B cell (primary cell): ENCODE measurements at regions not wholly inside any gene's neighbourhood (a gene's known extent, or its start where the extent isn't known, plus 50 kb on each side); places are given as distances from the start of the nearest gene placed in this dataset.

Experiments
- ATAC-seq: fragments of 200-7000 bp; cut with Tn5 transposase; one replicate; pipeline ENCODE4 v1.10.0; 2021; ENCODE audit warnings: low read depth, mild to moderate bottlenecking, moderate number of reproducible peaks, moderate library complexity
- CTCF ChIA-PET: fragments of 350-600 bp; sonication (Branson Sonifier 250); formaldehyde crosslinking; loops from one replicate; lab custom pipeline; 2021; ENCODE audit warnings: antibody characterized with exemption, inconsistent platforms; lab: Charles Lee
- POLR2A ChIA-PET: fragments of 350-600 bp; sonication (Branson Sonifier 250); formaldehyde crosslinking; loops from one replicate; lab custom pipeline; 2021; ENCODE audit warnings: antibody characterized with exemption; lab: Charles Lee
- DNase-seq: peaks from one replicate; pipeline ENCODE4 v3.0.0; 2013
- H2AFZ ChIP-seq: 2 replicates; pipeline ENCODE4 v1.6.1; 2012; ENCODE audit warnings: mild to moderate bottlenecking, low read depth, low read length; ENCODE audit not compliant: insufficient read depth, poor library complexity, severe bottlenecking
- H3K27ac ChIP-seq, 2 donors: 1 replicate in 1 of 2; 2 replicates in 1 of 2; pipeline ENCODE4 v1.5.1; 2012 to 2013; ENCODE audit warnings: low read length in 2 of 2, mild to moderate bottlenecking in 2 of 2, moderate library complexity in 1 of 2
- H3K27me3 ChIP-seq, 4 experiments: fragments of 200-600 bp in 1 of 4; sonication (generic) in 1 of 4; replicated peaks in 1 of 4; 1 replicate in 2 of 4; 2 replicates in 2 of 4; pipeline versions ENCODE4 v1.6.1 to v1.7.0; 2013 to 2016; ENCODE audit warnings: low read length in 3 of 4, mild to moderate bottlenecking in 2 of 4, mixed read lengths in 1 of 4, moderate library complexity in 1 of 4; ENCODE audit not compliant: insufficient read depth in 4 of 4, control insufficient read depth in 3 of 4; ENCODE audit errors: control extremely low read depth in 1 of 4
- H3K36me3 ChIP-seq, 2 experiments: replicated peaks in 1 of 2; 1 replicate in 1 of 2; 2 replicates in 1 of 2; pipeline versions ENCODE4 v1.6.1 to v1.7.1; 2013; ENCODE audit warnings: low read length in 1 of 2; ENCODE audit not compliant: insufficient read depth in 2 of 2, control insufficient read depth in 1 of 2; ENCODE audit errors: control extremely low read depth in 1 of 2, extremely low read depth in 1 of 2
- H3K4me1 ChIP-seq, 2 donors: fragments of 200-600 bp in 1 of 2; sonication (generic) in 1 of 2; 1 replicate in 1 of 2; 2 replicates in 1 of 2; pipeline versions ENCODE4 v1.5.1 to v1.6.1; 2013 to 2017; ENCODE audit warnings: low read length in 2 of 2; ENCODE audit not compliant: control insufficient read depth in 2 of 2, insufficient read depth in 2 of 2
- H3K4me2 ChIP-seq: replicated peaks from 2 replicates; pipeline ENCODE3; 2012; ENCODE audit warnings: mild to moderate bottlenecking, low read depth, low read length; ENCODE audit not compliant: poor library complexity, severe bottlenecking
- H3K4me3 ChIP-seq, 5 experiments: fragments of 200-600 bp in 1 of 5; sonication (generic) in 1 of 5; 1 replicate in 3 of 5; 2 replicates in 2 of 5; pipeline versions ENCODE4 v1.5.1 to v1.7.0; 2011 to 2016; ENCODE audit warnings: low read length in 4 of 5, mild to moderate bottlenecking in 4 of 5, low read depth in 2 of 5, control low read depth in 1 of 5, moderate library complexity in 1 of 5; ENCODE audit not compliant: insufficient read depth in 1 of 5; ENCODE audit errors: control extremely low read depth in 1 of 5, extremely low read depth in 1 of 5
- H3K79me2 ChIP-seq: fragments of 200-600 bp; sonication (generic); one replicate; pipeline ENCODE4 v1.6.0; 2016; ENCODE audit warnings: low read length; ENCODE audit not compliant: control insufficient read depth, insufficient read depth
- H3K9ac ChIP-seq: fragments of 200-600 bp; sonication (generic); 2 replicates; pipeline ENCODE4 v1.6.1; 2017; ENCODE audit warnings: mild to moderate bottlenecking, low read length, moderate library complexity
- H3K9me3 ChIP-seq, 3 donors: one replicate each; pipeline versions ENCODE4 v1.6.1 to v1.7.1; 2013; ENCODE audit warnings: low read length in 2 of 3; ENCODE audit not compliant: control insufficient read depth in 2 of 3, insufficient read depth in 1 of 3; ENCODE audit errors: control extremely low read depth in 1 of 3
- H4K20me1 ChIP-seq: 2 replicates; pipeline ENCODE4 v1.6.0; 2012; ENCODE audit warnings: mild to moderate bottlenecking, low read length; ENCODE audit not compliant: insufficient read depth, control insufficient read depth, poor library complexity, severe bottlenecking
- H3K27ac Mint-ChIP-seq: one replicate; pipeline ENCODE4 v1.8.0; 2021; ENCODE audit warnings: mixed read lengths
- H3K27me3 Mint-ChIP-seq: one replicate; pipeline ENCODE4 v1.8.0; 2021; ENCODE audit warnings: mixed read lengths
- H3K4me1 Mint-ChIP-seq: one replicate; pipeline ENCODE4 v1.8.0; 2021; ENCODE audit warnings: mixed read lengths
- H3K4me3 Mint-ChIP-seq: one replicate; pipeline ENCODE4 v1.8.0; 2021; ENCODE audit warnings: mixed read lengths
- H3K9me3 Mint-ChIP-seq: one replicate; pipeline ENCODE4 v1.8.0; 2022; ENCODE audit warnings: mixed read lengths; ENCODE audit not compliant: insufficient read depth
- EZH2 ChIP-seq: IDR thresholded peaks from 2 replicates; pipeline ENCODE4 v1.6.1; 2012; ENCODE audit warnings: borderline replicate concordance, low read depth, mild to moderate bottlenecking, moderate library complexity, low read length; ENCODE audit not compliant: insufficient read depth, poor library complexity, severe bottlenecking
- WGBS: methylation state at CpG from one replicate; pipeline ENCODE4 v1.1.5; 2013; ENCODE audit warnings: missing lambda C conversion rate; ENCODE audit not compliant: insufficient coverage; 5-methylcytosine and 5-hydroxymethylcytosine counted together
- intact Hi-C: fragments of 100-400 bp; cut with micrococcal nuclease; formaldehyde crosslinking; loops from one replicate; pipeline ENCODE4 v1.10.0; 2022
- TF ChIP-seq, protein P1 (sequence below): fragments of 200-600 bp; IDR thresholded peaks from one replicate; pipeline ENCODE4 v1.8.0; 2022; ENCODE audit warnings: antibody characterized with exemption, mild to moderate bottlenecking

DNA sequence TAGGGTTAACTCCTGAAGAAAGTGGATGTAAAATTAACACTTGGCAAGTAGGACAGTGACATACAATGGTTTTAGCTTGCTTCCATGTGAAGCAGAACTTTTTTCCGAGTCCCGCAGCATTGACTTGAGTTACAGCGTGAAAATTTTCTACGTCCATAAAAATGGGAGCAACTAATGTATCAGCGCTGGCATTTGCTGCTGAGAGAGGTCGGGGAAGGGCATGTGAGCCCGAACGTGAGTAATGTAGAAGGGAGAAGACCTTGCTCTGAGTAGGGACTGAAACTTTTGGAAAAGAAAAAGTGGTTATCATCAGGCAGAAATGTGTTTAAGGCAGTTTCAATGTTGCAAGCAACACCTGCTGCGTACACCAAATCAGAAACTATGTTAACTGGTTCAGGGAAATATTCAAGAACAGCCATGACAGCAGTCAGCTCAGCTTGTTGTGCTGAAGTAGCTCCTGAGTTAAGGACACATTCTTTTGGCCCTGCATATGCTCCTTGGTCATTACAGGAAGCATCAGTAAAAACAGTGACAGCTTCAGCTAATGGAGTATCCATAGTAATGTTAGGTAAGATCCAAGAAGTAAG lies 70.9 kb upstream of the ARL4D start:
- whole genome bisulfite sequencing: 97% methylated on average over 9 of the region's 9 CpGs
- Mint-ChIP-seq H3K27me3 (no peaks in the 10 kb centered on the region), H3K27ac (no peak overlapping the region), H3K9me3 (no peaks in the 10 kb centered on the region), H3K4me1 (peaks cover 11% of the 10 kb centered on the region), H3K4me3 (no peak overlapping the region)
- no peak overlapping the region for H3K9ac ChIP-seq
- no peaks in the 10 kb centered on the region for H3K27me3 ChIP-seq
- H3K4me1 ChIP-seq: peaks cover 0 to 11% of the 10 kb centered on the region in 2 donors
- no peaks in the 10 kb centered on the region for H4K20me1 ChIP-seq
- no peaks in the 10 kb centered on the region for H3K79me2 ChIP-seq
- no peak overlapping the region for H3K4me2 ChIP-seq
- ATAC-seq: no peak
- ChIA-PET POLR2A (no interaction called here), CTCF (interaction anchor here (0.8 kb wide), 1 partner anchor 11 kb away, joined by 3 read pairs; no protein-coding TSS in a partner anchor)
- no peak overlapping the region for H3K4me3 ChIP-seq
- DNase-seq: no peak
- TF ChIP-seq EZH2: no peak
- TF ChIP-seq, protein P1, sequence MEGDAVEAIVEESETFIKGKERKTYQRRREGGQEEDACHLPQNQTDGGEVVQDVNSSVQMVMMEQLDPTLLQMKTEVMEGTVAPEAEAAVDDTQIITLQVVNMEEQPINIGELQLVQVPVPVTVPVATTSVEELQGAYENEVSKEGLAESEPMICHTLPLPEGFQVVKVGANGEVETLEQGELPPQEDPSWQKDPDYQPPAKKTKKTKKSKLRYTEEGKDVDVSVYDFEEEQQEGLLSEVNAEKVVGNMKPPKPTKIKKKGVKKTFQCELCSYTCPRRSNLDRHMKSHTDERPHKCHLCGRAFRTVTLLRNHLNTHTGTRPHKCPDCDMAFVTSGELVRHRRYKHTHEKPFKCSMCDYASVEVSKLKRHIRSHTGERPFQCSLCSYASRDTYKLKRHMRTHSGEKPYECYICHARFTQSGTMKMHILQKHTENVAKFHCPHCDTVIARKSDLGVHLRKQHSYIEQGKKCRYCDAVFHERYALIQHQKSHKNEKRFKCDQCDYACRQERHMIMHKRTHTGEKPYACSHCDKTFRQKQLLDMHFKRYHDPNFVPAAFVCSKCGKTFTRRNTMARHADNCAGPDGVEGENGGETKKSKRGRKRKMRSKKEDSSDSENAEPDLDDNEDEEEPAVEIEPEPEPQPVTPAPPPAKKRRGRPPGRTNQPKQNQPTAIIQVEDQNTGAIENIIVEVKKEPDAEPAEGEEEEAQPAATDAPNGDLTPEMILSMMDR: no peak
- H2AFZ ChIP-seq: no peak overlapping the region
- no peaks in the 10 kb centered on the region for H3K9me3 ChIP-seq
- intact Hi-C loops: no loop called here
- H3K27ac ChIP-seq: no peak overlapping the region
- no peaks in the 10 kb centered on the region for H3K36me3 ChIP-seq

DNA sequence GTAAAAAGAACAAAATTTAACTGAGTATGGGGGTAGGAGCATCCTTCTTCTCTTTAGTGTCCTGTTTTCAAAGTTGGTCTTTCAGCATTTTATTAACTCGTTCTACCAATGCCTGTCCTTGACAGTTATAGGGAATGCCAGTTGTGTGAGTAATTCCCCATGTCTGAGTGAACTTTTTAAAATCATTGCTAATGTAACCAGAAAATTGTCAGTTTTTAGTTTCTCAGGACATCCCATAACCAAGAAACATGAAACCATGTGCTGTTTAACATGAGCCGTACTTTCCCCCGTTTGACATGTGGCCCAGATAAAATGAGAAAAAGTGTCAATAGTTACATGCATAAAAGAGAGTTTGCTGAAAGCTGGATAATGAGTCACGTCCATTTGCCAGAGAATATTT lies 71.4 kb upstream of the ARL4D start:
- H2AFZ ChIP-seq: no peak overlapping the region
- Mint-ChIP-seq H3K27ac (no peak overlapping the region), H3K4me3 (no peak overlapping the region), H3K9me3 (no peaks in the 10 kb centered on the region), H3K4me1 (peaks cover 10% of the 10 kb centered on the region), H3K27me3 (no peaks in the 10 kb centered on the region)
- H3K79me2 ChIP-seq: no peaks in the 10 kb centered on the region
- H3K27ac ChIP-seq: no peak overlapping the region
- TF ChIP-seq EZH2: no peak
- no peak overlapping the region for H3K4me3 ChIP-seq
- ATAC-seq: no peak
- peaks cover 0 to under 1% (median 0%) of the 10 kb centered on the region in 3 donors for H3K9me3 ChIP-seq
- no peak for DNase-seq
- ChIA-PET CTCF (no interaction called here), POLR2A (no interaction called here)
- H3K4me2 ChIP-seq: no peak overlapping the region
- no peaks in the 10 kb centered on the region for H3K36me3 ChIP-seq
- H3K9ac ChIP-seq: no peak overlapping the region
- intact Hi-C loops: no loop called here
- 80% methylated on average over 3 of the region's 4 CpGs for WGBS
- H3K4me1 ChIP-seq: peaks cover 0 to 11% of the 10 kb centered on the region in 2 donors
- H3K27me3 ChIP-seq: no peaks in the 10 kb centered on the region
- H4K20me1 ChIP-seq: no peaks in the 10 kb centered on the region
